NT2/D1 (cell line): ENCODE measurements at regions not wholly inside any gene's neighbourhood (a gene's known extent, or its start where the extent isn't known, plus 50 kb on each side); places are given as distances from the start of the nearest gene placed in this dataset.

Source experiments
- SUZ12 ChIP-seq: IDR thresholded peaks from 2 replicates; pipeline ENCODE4 v1.6.1; 2011; ENCODE audit not compliant: insufficient read length, insufficient read depth; ENCODE audit errors: extremely low read depth
- YY1 ChIP-seq: IDR thresholded peaks from 2 replicates; pipeline ENCODE4 v1.6.1; 2011; ENCODE audit not compliant: insufficient read length, insufficient read depth
- ZNF274 ChIP-seq: IDR thresholded peaks from 2 replicates; pipeline ENCODE4 v1.6.1; 2011; ENCODE audit warnings: mild to moderate bottlenecking, low read depth, low read length

DNA sequence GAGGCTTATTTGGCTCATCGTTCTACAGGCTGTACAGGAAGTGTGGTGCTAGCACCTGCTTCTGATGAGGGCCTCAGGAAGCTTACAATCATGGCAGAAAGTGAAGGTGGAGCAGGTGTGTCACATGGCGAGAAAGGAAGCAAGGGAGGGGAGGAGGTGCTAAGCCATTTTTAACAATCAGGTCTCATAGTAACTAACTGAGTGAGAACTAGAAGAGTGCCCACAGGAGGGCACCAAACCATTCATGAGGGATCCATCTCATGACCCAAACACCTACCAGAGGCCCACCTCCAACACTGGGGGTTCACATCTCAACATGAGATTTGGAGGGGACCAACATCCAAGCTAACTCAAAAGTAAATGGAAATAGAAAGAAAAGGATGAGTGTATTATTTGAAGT is 78.1 kb downstream of the CXCL12 start:
- TF ChIP-seq YY1 (no peak), ZNF274 (no peak), SUZ12 (no peak)
